ENCODE measurements at regions not wholly inside any gene's neighbourhood (a gene's known extent, or its start where the extent isn't known, plus 50 kb on each side); places are given as distances from the start of the nearest gene placed in this dataset.

- H3K4me3 ChIP-seq (ENCODE audit: low read depth, low read length): no peak overlapping the region
- POLR2A ChIA-PET: no interaction called here
- TF ChIP-seq CTCF (IDR thresholded peaks at IDR 0.05; ENCODE audit: insufficient read depth, low read length, missing control alignments): no peak
- DNase-seq (ENCODE audit: low read depth, low spot score): no peak
- CTCF ChIA-PET: interaction anchor here (1.9 kb wide), 1 partner anchor 407 kb away, joined by 11 read pairs; no protein-coding TSS in a partner anchor
Measured at GRCh38 chr11:95299078-95299679, 68.2 kb upstream of the SESN3 start.

GRCh38 chr11:95297680-95298452 is 66.9 kb upstream of the SESN3 start:
- no peak for DNase-seq (ENCODE audit: low read depth, low spot score)
- ChIA-PET CTCF (interaction anchor here (0.7 kb wide), 1 partner anchor 439 kb away, joined by 3 read pairs; no protein-coding TSS in a partner anchor), POLR2A (no interaction called here)
- no peak overlapping the region for H3K4me3 ChIP-seq (ENCODE audit: low read depth, low read length)
- no peak for TF ChIP-seq CTCF (IDR thresholded peaks at IDR 0.05; ENCODE audit: insufficient read depth, low read length, missing control alignments)

GRCh38 chr11:95296621-95297025 is 65.6 kb upstream of the SESN3 start:
- DNase-seq (ENCODE audit: low read depth, low spot score): no peak
- H3K4me3 ChIP-seq (ENCODE audit: low read depth, low read length): no peak overlapping the region
- CTCF ChIA-PET: no interaction called here

GRCh38 chr11:95296165-95296564 is 65.2 kb upstream of the SESN3 start:
- TF ChIP-seq CTCF (IDR thresholded peaks at IDR 0.05; ENCODE audit: insufficient read depth, low read length, missing control alignments): no peak
- no peak for DNase-seq (ENCODE audit: low read depth, low spot score)
- no peak overlapping the region for H3K4me3 ChIP-seq (ENCODE audit: low read depth, low read length)
- POLR2A ChIA-PET: no interaction called here
- CTCF ChIA-PET: no interaction called here

More at GRCh38 chr11:95296621-95297025, 65.6 kb upstream of the SESN3 start:
- POLR2A ChIA-PET: no interaction called here
- no peak for TF ChIP-seq CTCF (IDR thresholded peaks at IDR 0.05; ENCODE audit: insufficient read depth, low read length, missing control alignments)

- no peak for TF ChIP-seq CTCF (IDR thresholded peaks at IDR 0.05; ENCODE audit: insufficient read depth, low read length, missing control alignments)
- DNase-seq (ENCODE audit: low read depth, low spot score): no peak
- CTCF ChIA-PET: no interaction called here
- POLR2A ChIA-PET: no interaction called here
- no peak overlapping the region for H3K4me3 ChIP-seq (ENCODE audit: low read depth, low read length)
Measured at GRCh38 chr11:95295382-95296149, 64.6 kb upstream of the SESN3 start.

- no peak for DNase-seq (ENCODE audit: low read depth, low spot score)
- no peak for TF ChIP-seq CTCF (IDR thresholded peaks at IDR 0.05; ENCODE audit: insufficient read depth, low read length, missing control alignments)
- ChIA-PET CTCF (no interaction called here), POLR2A (no interaction called here)
- H3K4me3 ChIP-seq (ENCODE audit: low read depth, low read length): no peak overlapping the region
Measured at GRCh38 chr11:95294701-95295100, 63.7 kb upstream of the SESN3 start.
